ENCODE measurements at regions not wholly inside any gene's neighbourhood (a gene's known extent, or its start where the extent isn't known, plus 50 kb on each side); places are given as distances from the start of the nearest gene placed in this dataset.

DNA sequence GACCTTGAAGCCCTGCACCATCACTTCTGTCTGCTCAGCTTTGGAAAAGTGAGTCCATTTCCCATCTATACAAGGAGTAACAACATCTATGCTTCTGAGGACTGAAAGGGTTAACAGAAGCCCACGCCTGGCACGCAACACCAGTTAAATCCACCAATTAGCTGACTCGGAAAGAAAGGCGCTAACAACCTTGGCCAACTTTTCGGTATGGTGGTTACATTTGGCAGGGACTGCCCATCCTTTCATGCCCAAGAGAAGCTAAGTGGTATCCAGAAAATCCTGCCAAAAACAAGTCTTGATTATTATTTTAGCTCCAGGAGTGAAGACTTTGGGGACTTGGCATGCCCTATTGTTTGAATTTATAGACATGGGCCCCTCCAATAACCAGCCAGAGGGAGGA, 202.3 kb upstream of the RPL38 start:
- TF ChIP-seq CTCF (IDR thresholded peaks at IDR 0.05; ENCODE audit: control extremely low read depth, extremely low read depth, low read depth, missing control alignments): no peak
- CTCF ChIA-PET: interaction anchor here (0.8 kb wide), 1 partner anchor 571 kb away, joined by 3 read pairs; no protein-coding TSS in a partner anchor
- POLR2A ChIA-PET: no interaction called here
- no peak for DNase-seq (ENCODE audit: extremely low spot score)

- ChIA-PET POLR2A (no interaction called here), CTCF (no interaction called here)
- no peak for TF ChIP-seq CTCF (IDR thresholded peaks at IDR 0.05; ENCODE audit: control extremely low read depth, extremely low read depth, low read depth, missing control alignments)
- DNase-seq (ENCODE audit: extremely low spot score): no peak
Measured at GRCh38 chr17:74002241-74002640, 201.2 kb upstream of the RPL38 start.

DNA sequence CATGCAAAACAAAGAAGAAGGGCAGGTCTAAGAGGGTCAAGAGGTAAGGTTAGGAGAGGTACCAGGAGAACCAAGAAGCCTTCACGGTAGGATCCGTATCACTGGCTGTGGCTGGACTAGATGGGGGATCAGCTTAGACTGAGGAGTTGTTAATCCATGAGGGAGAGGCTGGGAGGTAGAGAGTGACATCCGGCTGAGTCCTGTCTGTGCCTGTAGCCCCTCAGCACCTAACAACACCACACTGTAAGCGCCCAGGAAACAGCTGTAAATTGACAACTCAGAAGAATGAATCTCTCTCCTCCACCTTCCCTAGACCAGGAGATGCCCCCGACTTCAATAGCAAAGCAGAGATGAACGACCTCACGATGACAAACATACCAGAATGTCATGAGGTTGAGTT, 199.4 kb upstream of the RPL38 start:
- POLR2A ChIA-PET: no interaction called here

GRCh38 chr17:74005790-74006189, 197.7 kb upstream of the RPL38 start:
- DNase-seq (ENCODE audit: extremely low spot score): no peak
- POLR2A ChIA-PET: no interaction called here
- CTCF ChIA-PET: no interaction called here
- no peak for TF ChIP-seq CTCF (IDR thresholded peaks at IDR 0.05; ENCODE audit: control extremely low read depth, extremely low read depth, low read depth, missing control alignments)

More for the DNA sequence above, 199.4 kb upstream of the RPL38 start:
- no peak for DNase-seq (ENCODE audit: extremely low spot score)
- CTCF ChIA-PET: no interaction called here
- TF ChIP-seq CTCF (IDR thresholded peaks at IDR 0.05; ENCODE audit: control extremely low read depth, extremely low read depth, low read depth, missing control alignments): no peak

- no peak for DNase-seq (ENCODE audit: extremely low spot score)
- no peak for TF ChIP-seq CTCF (IDR thresholded peaks at IDR 0.05; ENCODE audit: control extremely low read depth, extremely low read depth, low read depth, missing control alignments)
- ChIA-PET CTCF (interaction anchor here (1.1 kb wide), 1 partner anchor 8 kb away, joined by 4 read pairs; no protein-coding TSS in a partner anchor), POLR2A (no interaction called here)
Measured at GRCh38 chr17:74006371-74006770, 197.1 kb upstream of the RPL38 start.

- CTCF ChIA-PET: no interaction called here
- DNase-seq (ENCODE audit: extremely low spot score): no peak
- POLR2A ChIA-PET: no interaction called here
- TF ChIP-seq CTCF (IDR thresholded peaks at IDR 0.05; ENCODE audit: control extremely low read depth, extremely low read depth, low read depth, missing control alignments): peak; percentile 33
Measured at GRCh38 chr17:74008196-74008595, 195.3 kb upstream of the RPL38 start.

All from GM10248 (cell line).